Pulmonary artery endothelial cell (primary cell): ENCODE measurements at regions not wholly inside any gene's neighbourhood (a gene's known extent, or its start where the extent isn't known, plus 50 kb on each side); places are given as distances from the start of the nearest gene placed in this dataset.

Experiments used
- DNase-seq: peaks from one replicate; pipeline ENCODE4 v3.0.0-alpha.2; 2011; ENCODE audit warnings: low read depth, low spot score

DNA sequence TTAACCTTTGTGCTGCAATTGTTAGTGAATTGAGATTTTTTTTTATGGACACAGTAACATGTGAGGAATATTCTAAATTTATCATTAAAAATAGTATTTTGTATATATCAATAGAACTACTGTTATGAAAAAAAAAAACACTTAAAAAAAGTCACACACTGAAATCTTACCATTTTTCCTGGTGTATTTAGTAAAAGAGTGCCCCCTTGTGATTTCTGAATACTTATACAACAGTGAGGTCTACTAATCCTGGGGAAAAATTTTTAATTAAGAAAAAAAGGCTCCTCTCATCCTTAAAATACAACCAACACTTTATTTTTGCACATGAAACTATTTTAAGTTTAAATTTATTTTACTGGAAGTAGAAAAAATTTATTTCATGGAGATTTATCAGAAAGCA, 56.4 kb upstream of the SPOCK3 start:
- DNase-seq, result no peak

DNA sequence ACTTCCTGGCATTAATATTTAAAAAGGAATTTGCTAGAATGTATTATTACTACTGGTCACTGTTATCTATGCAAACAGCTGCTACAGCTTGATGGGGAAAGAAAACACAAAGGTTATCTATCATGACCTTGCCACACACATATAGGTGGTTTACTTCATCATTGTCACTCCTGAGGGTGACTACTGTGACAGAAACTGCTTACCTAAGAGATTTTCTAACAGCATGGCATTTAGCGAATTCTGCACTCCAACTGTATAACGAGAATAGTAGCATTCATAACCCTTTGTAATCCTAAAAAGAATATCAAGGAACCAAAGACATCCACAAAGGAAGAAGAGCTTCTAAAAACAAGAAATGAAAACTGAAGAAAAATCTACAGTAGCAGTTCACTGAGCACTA, 74.6 kb upstream of the SPOCK3 start:
- DNase-seq, result no peak

DNA sequence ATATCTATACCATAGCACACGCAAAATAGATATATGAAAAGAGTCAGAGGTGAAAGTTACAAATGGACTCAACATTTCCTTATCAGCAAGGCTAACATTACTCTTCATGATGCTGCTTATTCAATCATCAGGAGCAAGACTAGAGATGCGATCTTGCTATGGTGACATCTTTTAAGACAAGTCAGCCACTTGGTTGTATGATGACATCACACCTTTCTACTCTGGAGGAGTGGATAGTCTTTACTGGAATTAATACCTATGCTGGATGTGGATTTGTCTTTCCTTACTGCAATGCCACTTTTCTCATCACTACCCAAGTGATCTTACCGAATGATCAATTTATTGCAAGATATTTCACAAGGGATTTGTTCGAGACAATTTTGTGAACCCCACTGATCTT, 87.0 kb upstream of the SPOCK3 start:
- DNase-seq, result no peak

- no peak for DNase-seq
Measured at GRCh38 chr4:167339781-167340180, 105.5 kb upstream of the SPOCK3 start.

- no peak for DNase-seq
Measured at GRCh38 chr4:167359711-167360110, 125.4 kb upstream of the SPOCK3 start.

DNA sequence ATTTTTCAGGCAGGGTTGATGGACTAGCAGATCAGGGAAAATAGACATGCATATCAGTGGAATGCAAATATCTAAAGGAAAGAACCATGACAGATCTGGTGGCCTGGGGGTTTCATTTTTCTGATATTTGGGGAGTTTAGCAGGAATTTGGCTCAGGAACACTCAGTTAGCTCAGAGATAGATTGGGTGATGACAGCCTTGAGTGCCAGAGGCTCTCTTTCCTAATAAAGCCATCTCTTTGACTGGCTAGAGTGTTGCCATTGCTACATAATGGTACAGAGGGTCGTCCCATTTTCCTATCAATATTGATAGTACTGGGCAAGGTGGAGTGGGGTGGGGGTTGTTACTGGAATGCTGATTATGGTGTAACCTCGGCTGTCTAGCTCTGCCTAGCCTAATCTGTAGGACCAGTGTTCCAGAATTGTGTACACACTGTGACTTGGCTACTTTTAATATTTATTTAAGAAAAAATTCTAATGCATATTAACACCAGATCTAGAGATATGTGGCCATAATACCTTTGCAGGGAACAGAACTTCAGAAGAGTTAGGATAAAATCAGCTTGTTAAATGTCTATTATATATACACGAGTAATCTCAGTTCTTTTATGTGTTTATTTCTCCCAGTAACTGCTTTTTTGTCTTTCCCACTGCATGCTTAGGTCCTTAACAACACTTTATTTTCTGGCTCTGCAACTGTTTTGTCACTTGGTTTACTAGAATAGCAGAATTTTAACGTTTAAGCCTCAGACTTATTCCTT, 145.0 kb upstream of the SPOCK3 start:
- no peak for DNase-seq

DNA sequence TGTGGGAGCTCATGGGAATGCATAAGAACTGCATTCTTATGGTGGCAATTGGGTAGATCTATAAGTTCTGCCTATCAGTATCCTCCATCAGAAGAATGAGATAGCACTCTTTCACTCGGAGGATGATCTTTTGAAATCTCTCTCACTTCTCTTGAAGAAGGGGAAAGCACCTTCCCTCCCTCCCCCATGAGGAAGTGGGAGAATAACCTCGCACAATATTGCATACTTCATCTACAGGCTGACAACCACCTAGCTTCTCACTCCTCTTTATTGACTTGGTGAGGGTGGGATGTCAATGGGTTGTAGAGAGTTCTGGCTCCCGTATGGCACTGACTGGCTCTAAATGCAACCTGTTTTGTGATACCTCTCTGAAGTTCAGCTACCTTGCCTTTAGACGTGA, 146.7 kb upstream of the SPOCK3 start:
- no peak for DNase-seq

GRCh38 chr4:167383291-167383690, 149.0 kb upstream of the SPOCK3 start:
- no peak for DNase-seq

DNA sequence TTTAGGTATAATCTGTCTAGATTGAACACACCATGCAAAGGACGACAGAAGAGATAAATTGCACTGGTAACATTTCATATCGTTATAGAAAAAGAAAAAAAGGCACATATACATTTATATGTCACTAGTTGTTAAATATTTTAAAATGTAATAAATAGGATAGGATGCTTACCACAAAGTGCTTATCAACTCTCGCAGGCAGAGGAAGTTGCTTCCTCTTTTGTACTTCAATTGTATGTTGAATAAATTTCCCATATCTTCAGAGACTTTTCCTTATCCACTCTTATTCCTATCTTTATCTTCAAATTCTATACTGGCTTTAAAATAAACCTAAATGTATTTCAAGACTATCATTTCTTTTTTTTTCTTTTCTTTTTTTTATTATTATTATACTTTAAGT, 163.3 kb upstream of the SPOCK3 start:
- DNase-seq, result no peak

DNA sequence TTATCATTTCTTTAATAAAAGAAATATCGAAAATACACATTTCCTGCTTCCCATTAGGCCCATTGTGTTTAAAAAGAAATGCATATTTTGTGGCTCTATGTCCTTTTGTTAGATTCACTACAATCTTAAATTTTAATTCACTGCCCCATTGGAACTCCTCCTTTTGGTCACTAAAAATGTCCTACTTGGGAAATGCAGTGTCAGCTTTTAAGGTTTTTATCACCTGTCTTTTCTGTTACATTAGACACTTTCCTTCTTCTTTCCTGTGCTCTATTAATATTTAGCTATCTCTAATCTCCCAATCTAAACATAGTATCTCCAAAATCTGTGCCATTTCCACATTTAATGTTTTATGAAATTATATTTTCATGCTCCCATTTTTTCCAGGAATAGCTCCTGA, 164.9 kb upstream of the SPOCK3 start:
- DNase-seq, result no peak

- DNase-seq, result no peak
Measured at GRCh38 chr4:167406181-167406580, 171.9 kb upstream of the SPOCK3 start.

DNA sequence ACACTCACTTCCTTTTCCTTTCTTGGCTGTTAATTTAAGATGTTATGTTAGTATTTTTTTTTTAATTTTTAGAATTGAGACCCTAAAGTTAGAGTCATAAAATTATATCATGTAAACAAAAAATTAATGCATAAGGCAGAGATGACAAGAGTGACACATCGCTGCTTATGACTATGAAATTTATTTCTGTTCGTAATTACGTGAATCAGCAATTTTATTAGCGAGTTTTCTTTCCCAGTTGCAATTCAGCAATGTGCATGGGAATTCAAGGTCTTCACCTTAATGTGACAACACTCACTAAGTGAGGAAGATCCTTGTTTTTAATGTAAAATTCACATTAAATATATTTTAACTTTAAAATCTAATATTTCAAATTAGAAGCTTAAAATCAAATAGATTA, 181.2 kb upstream of the SPOCK3 start:
- no peak for DNase-seq

DNA sequence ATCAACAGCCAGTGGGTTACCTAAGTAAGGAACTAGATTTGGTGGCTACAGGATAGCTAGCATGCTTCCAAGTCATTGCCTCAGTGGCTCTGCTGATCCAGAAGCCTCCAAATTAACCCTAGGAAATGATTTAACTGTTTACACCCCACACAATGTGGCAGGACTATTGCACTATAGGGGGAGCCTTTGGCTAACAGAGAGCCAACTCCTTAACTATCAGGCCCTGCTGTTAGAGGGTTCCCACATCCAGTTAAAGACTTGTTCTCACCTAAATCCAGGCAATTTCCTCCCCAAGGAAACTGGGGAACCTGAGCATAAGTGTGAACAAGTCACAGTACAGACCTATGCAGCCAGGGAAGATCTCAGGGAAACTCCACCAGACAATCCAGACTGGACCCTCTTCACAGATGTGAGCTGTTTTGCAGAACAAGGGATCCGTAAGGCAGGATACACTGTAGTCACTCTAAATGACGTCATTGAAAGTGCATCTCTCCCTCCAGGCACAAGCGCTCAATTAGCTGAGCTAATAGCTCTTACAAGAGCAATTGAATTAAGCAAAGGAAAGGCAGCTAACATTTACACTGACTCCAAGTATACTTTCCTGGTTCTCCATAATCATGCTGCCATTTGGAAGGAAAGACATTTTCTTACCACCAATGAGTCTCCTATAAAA, 185.3 kb upstream of the SPOCK3 start:
- DNase-seq, result no peak

DNA sequence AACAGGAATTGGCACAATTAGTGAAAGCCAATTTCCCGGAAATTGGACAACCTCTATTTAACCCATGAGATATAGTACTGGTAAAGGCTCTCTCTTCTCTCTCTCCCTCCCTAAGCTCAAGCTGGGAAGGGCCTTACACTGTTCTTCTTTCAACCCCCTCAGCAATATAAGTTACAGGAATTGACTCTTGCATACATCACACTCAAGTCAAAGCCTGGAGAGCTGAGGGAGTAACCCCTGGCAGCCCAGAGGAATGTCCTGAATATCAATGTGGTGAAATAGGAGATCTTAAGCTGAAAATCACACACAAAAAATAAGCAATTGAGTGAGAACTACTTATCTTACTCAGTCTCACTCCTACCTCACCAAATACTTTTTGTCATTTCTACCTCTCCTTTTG, 186.9 kb upstream of the SPOCK3 start:
- DNase-seq, result no peak

DNA sequence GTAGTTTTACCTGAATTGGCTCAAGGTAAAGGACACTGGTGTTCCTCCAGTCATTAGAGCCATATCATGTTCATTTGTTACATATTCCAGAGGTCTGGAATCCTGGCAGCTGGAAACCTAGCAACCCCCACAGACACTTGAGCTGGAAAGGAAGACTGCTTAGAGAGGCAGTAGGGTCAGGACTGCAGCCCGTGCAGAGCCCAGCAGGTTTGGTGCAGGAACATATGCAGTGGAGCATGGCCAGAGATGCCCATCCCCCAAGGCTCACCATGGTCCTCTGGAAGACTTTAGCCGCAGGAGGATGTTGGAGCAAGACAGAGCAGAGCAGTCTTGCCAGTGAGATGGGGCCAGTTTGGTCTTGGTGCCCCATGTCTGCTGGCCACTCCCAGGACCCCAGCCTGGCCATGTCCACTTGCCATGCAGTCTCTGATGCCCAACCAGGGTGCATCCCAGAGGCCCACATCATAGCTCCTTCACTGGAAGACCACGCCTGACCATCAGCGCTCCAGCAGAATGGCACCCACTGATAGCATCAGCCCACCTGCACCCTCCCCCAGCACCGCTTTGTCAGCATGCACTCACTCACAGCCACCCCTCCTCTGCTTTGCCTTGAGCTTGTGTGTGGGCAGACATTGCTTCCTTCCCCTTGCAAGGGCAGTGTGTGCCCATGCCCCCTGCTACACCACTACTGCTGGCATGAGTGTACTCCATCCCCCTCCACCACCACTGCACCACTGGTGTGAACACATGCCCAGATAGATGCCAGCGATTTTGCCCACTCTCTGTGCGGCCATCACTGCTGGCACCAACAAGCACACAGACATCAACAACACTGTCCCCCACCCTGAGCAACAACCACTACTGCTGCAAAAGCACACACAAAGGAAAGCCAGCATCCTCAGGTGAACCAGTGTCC, 190.3 kb upstream of the SPOCK3 start:
- DNase-seq, result no peak

GRCh38 chr4:167428156-167428555, 193.9 kb upstream of the SPOCK3 start:
- DNase-seq, result no peak

- DNase-seq, result no peak
Measured at GRCh38 chr4:167431371-167431770, 197.1 kb upstream of the SPOCK3 start.

GRCh38 chr4:167435786-167436185, 201.5 kb upstream of the SPOCK3 start:
- no peak for DNase-seq

DNA sequence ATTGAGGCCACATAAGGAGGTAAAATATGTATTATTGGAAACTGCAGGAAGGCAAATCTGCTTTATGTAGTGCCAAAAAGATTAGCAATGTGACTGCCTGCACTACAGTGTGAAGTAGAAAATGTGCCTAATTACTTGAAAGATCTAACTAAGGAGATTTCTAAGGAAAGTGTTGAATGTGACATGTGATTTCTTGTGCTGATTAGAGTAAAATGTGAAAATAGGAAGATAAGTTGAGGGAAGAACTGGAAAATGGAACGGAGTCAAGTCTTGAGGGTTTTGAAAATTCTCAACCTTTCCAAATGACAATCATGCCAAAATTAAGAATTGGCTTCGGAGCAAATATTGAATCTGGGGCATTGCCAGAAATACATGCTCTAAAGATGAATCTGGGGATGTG, 209.5 kb upstream of the SPOCK3 start:
- DNase-seq, result no peak

DNA sequence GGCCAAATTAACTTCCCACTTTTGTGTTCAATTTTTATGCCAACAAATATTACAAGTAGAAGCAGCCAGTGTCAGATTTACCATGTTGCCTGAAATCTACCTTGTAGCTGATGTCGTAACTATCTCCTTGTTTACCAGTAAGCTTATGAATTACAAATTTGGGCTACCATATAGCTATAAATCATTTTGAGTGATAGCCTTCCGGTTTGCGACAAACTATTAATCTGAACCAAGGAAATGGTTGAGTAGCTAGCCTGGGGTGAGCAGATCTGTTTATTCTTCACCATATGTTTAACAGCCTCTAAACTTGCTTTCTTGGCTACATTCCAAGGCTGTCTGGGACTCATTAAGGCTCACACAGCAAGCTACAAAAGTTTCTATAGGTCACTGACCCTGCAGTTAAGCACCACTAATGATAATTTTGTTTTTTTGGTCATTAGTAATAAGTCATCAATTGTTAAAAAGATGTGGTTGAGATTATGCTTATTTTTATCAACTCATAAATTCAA, 218.7 kb upstream of the SPOCK3 start:
- DNase-seq, result no peak

GRCh38 chr4:167456619-167457018, 222.3 kb upstream of the SPOCK3 start:
- DNase-seq, result no peak

DNA sequence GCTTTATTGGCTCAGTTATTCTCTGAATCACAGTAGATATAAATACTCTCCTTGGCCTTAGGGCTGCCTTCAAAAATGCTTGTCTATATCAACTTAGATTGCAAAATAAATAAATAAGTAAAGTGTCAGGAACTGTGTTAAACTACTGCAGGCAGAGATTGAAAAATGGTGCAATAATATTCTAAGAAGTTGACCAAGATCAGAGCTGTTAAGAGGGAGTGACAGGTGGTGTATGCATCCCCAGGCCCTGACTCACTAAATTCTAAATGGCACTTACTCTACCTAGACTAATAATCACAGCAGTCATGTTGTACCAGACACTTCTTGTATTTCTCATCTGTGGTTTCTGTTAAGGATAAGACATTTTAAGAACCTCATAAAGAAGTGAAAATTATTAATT, 235.1 kb upstream of the SPOCK3 start:
- DNase-seq, result no peak
